H9 (cell line): ENCODE measurements at regions not wholly inside any gene's neighbourhood (a gene's known extent, or its start where the extent isn't known, plus 50 kb on each side); places are given as distances from the start of the nearest gene placed in this dataset.

Experiments used
- DNase-seq: peaks from one replicate; pipeline ENCODE4 v3.0.0-alpha.2; 2017
- H2AFZ ChIP-seq: one replicate; pipeline ENCODE4 v1.6.1; 2013; ENCODE audit warnings: mild to moderate bottlenecking, low read length, control low read depth, moderate library complexity
- H2AK5ac ChIP-seq: 2 replicates; pipeline ENCODE4 v1.6.1; 2013; ENCODE audit warnings: low read length, control low read depth, mixed read lengths; ENCODE audit not compliant: insufficient read length
- H2BK120ac ChIP-seq: one replicate; pipeline ENCODE4 v1.6.1; 2013; ENCODE audit warnings: low read depth, mild to moderate bottlenecking, low read length, control low read depth, inconsistent platforms; ENCODE audit not compliant: poor library complexity, severe bottlenecking
- H2BK12ac ChIP-seq: 2 replicates; pipeline ENCODE4 v1.6.1; 2013; ENCODE audit warnings: low read length, control low read depth, mixed read lengths, low read depth; ENCODE audit not compliant: insufficient read length
- H2BK15ac ChIP-seq: 2 replicates; pipeline ENCODE4 v1.6.1; 2013; ENCODE audit warnings: low read depth, low read length, control low read depth
- H2BK20ac ChIP-seq: one replicate; pipeline ENCODE4 v1.6.1; 2013; ENCODE audit warnings: low read depth, mild to moderate bottlenecking, low read length, control low read depth, inconsistent platforms; ENCODE audit not compliant: poor library complexity, severe bottlenecking
- H2BK5ac ChIP-seq: 2 replicates; pipeline ENCODE4 v1.6.1; 2013; ENCODE audit warnings: low read length, control low read depth, mixed read lengths; ENCODE audit not compliant: insufficient read length
- H3K14ac ChIP-seq: 2 replicates; pipeline ENCODE4 v1.6.1; 2013; ENCODE audit warnings: low read length, control low read depth; ENCODE audit not compliant: insufficient read depth
- H3K18ac ChIP-seq: 2 replicates; pipeline ENCODE4 v1.6.1; 2013; ENCODE audit warnings: low read depth, mild to moderate bottlenecking, mixed read lengths, low read length, control low read depth; ENCODE audit not compliant: insufficient read length
- H3K23ac ChIP-seq: 2 replicates; pipeline ENCODE4 v1.6.1; 2013; ENCODE audit warnings: low read length, control low read depth, mixed read lengths, low read depth; ENCODE audit not compliant: insufficient read length
- H3K23me2 ChIP-seq: 2 replicates; pipeline ENCODE4 v1.6.1; 2013; ENCODE audit warnings: low read depth, mild to moderate bottlenecking, mixed read lengths, low read length, control low read depth; ENCODE audit not compliant: insufficient read length, poor library complexity, severe bottlenecking
- H3K27ac ChIP-seq: 2 replicates; pipeline ENCODE4 v1.5.1; 2013; ENCODE audit warnings: low read length, control low read depth, mixed read lengths, low read depth; ENCODE audit not compliant: insufficient read length
- H3K27me3 ChIP-seq: 2 replicates; pipeline ENCODE4 v1.6.1; 2013; ENCODE audit warnings: low read length, control low read depth, inconsistent platforms; ENCODE audit not compliant: insufficient read depth
- H3K4ac ChIP-seq: 2 replicates; pipeline ENCODE4 v1.6.1; 2013; ENCODE audit warnings: low read depth, mild to moderate bottlenecking, control low read depth, inconsistent platforms, low read length, moderate library complexity
- H3K4me1 ChIP-seq: 2 replicates; pipeline ENCODE4 v1.6.1; 2013; ENCODE audit warnings: low read length, control low read depth, inconsistent platforms; ENCODE audit not compliant: insufficient read depth
- H3K4me2 ChIP-seq: 2 replicates; pipeline ENCODE4 v1.6.1; 2013; ENCODE audit warnings: low read length, control low read depth, mixed read lengths; ENCODE audit not compliant: insufficient read length, insufficient read depth
- H3K56ac ChIP-seq: 2 replicates; pipeline ENCODE4 v1.6.1; 2013; ENCODE audit warnings: low read depth, mild to moderate bottlenecking, mixed read lengths, low read length, control low read depth; ENCODE audit not compliant: insufficient read length
- H3K79me1 ChIP-seq: 2 replicates; pipeline ENCODE4 v1.6.1; 2013; ENCODE audit warnings: low read depth, mild to moderate bottlenecking, moderate library complexity, low read length, control low read depth, inconsistent platforms; ENCODE audit not compliant: insufficient read depth, poor library complexity, severe bottlenecking
- H3K79me2 ChIP-seq: 2 replicates; pipeline ENCODE4 v1.6.1; 2013; ENCODE audit warnings: low read length, control low read depth, inconsistent platforms; ENCODE audit not compliant: insufficient read depth
- H3K9ac ChIP-seq: 2 replicates; pipeline ENCODE4 v1.6.1; 2013; ENCODE audit warnings: low read length, control low read depth, mixed read lengths; ENCODE audit not compliant: insufficient read length; ENCODE audit errors: extremely low read depth
- H3K9me3 ChIP-seq: one replicate; pipeline ENCODE4 v1.6.1; 2013; ENCODE audit warnings: low read depth, low read length, inconsistent platforms; ENCODE audit not compliant: control insufficient read depth
- H3T11ph ChIP-seq: one replicate; pipeline ENCODE4 v1.6.1; 2013; ENCODE audit warnings: mild to moderate bottlenecking, low read length, control low read depth, inconsistent platforms
- H4K20me1 ChIP-seq: one replicate; pipeline ENCODE4 v1.6.1; 2013; ENCODE audit not compliant: control insufficient read depth, insufficient read length, insufficient read depth
- H4K5ac ChIP-seq: 2 replicates; pipeline ENCODE4 v1.6.1; 2013; ENCODE audit warnings: low read depth, mild to moderate bottlenecking, mixed read lengths, low read length, control low read depth; ENCODE audit not compliant: insufficient read length
- H4K8ac ChIP-seq: replicated peaks from 2 replicates; pipeline ENCODE4 v1.6.1; 2013; ENCODE audit warnings: low read length, control low read depth, mixed read lengths, low read depth; ENCODE audit not compliant: insufficient read length
- H4K91ac ChIP-seq: 2 replicates; pipeline ENCODE4 v1.6.1; 2013; ENCODE audit warnings: low read depth, mild to moderate bottlenecking, moderate library complexity, mixed read lengths, low read length, control low read depth; ENCODE audit not compliant: insufficient read length
- H3K27ac Mint-ChIP-seq, 3 experiments: 2 replicates in 2 of 3; 3 replicates in 1 of 3; pipeline ENCODE4 v1.8.0; 2020 to 2021; ENCODE audit warnings: mixed read lengths in 3 of 3, mild to moderate bottlenecking in 1 of 3, moderate library complexity in 1 of 3
- H3K27me3 Mint-ChIP-seq: 2 replicates; pipeline ENCODE4 v1.8.0; 2021; ENCODE audit warnings: low read depth, mild to moderate bottlenecking, moderate library complexity, mixed read lengths
- H3K36me3 Mint-ChIP-seq, 3 experiments: 2 replicates in 2 of 3; 3 replicates in 1 of 3; pipeline ENCODE4 v1.8.0; 2020 to 2021; ENCODE audit warnings: low read depth in 3 of 3, mixed read lengths in 3 of 3; ENCODE audit not compliant: insufficient read depth in 1 of 3
- H3K4me1 Mint-ChIP-seq, 2 experiments: 2 replicates each; pipeline ENCODE4 v1.8.0; 2020; ENCODE audit warnings: mixed read lengths in 2 of 2
- H3K4me3 Mint-ChIP-seq, 2 experiments: 2 replicates in 1 of 2; 3 replicates in 1 of 2; pipeline ENCODE4 v1.8.0; 2020 to 2021; ENCODE audit warnings: mild to moderate bottlenecking in 2 of 2, mixed read lengths in 2 of 2, moderate library complexity in 1 of 2
- H3K9me3 Mint-ChIP-seq, 2 experiments: 2 replicates in 1 of 2; 3 replicates in 1 of 2; pipeline ENCODE4 v1.8.0; 2020; ENCODE audit warnings: mild to moderate bottlenecking in 2 of 2, mixed read lengths in 2 of 2, moderate library complexity in 1 of 2
- CTCF ChIP-seq: fragments of 200-600 bp; sonication (generic); conservative IDR thresholded peaks from 3 replicates; pipeline ENCODE4 v1.8.0; 2021; ENCODE audit warnings: antibody characterized with exemption, mild to moderate bottlenecking
- WGBS: extraction: QIAGEN DNeasy Blood & Tissue Kit; methylation state at CpG from one replicate; pipeline ENCODE4 v1.1.7; 2013; ENCODE audit warnings: missing lambda C conversion rate, low lambda C conversion rate, mixed read lengths; ENCODE audit not compliant: insufficient read length; ENCODE audit errors: extremely low coverage; 5-methylcytosine and 5-hydroxymethylcytosine counted together

- Mint-ChIP-seq H3K36me3 (no peaks in the 10 kb centered on the region), H3K9me3 (no peaks in the 10 kb centered on the region), H3K27ac (no peak overlapping the region), H3K27me3 (peaks cover 10% of the 10 kb centered on the region), H3K4me1 (peaks cover 13 to 14% of the 10 kb centered on the region in 2 experiments), H3K4me3 (no peak overlapping the region)
- H3K79me2 ChIP-seq, result no peaks in the 10 kb centered on the region
- no peak overlapping the region for H3K14ac ChIP-seq
- no peak overlapping the region for H2BK12ac ChIP-seq
- no peak overlapping the region for H3K4me2 ChIP-seq
- no peaks in the 10 kb centered on the region; the same call in 1 of the 2 replicates for H3K4me1 ChIP-seq
- WGBS, result no CpG with 5 or more reads among the region's 11 CpGs
- H3K56ac ChIP-seq, result no peak overlapping the region
- no peak overlapping the region for H4K5ac ChIP-seq
- no peak overlapping the region for H3K18ac ChIP-seq
- H2BK20ac ChIP-seq, result no peak overlapping the region
- no peak overlapping the region for H4K8ac ChIP-seq
- H2BK120ac ChIP-seq, result no peak overlapping the region
- no peak overlapping the region for H3K23ac ChIP-seq
- H2AFZ ChIP-seq, result no peak overlapping the region
- H3K4ac ChIP-seq, result no peak overlapping the region
- H3K23me2 ChIP-seq, result no peaks in the 10 kb centered on the region
- H2AK5ac ChIP-seq, result no peak overlapping the region
- no peak overlapping the region for H2BK5ac ChIP-seq
- H4K20me1 ChIP-seq, result no peaks in the 10 kb centered on the region
- H2BK15ac ChIP-seq, result no peak overlapping the region
- no peak for DNase-seq
- TF ChIP-seq CTCF, result no peak
- no peaks in the 10 kb centered on the region for H3K27me3 ChIP-seq
- H3K27ac ChIP-seq, result no peak overlapping the region
- H3K9me3 ChIP-seq, result no peaks in the 10 kb centered on the region
- H3K9ac ChIP-seq, result no peak overlapping the region
- H4K91ac ChIP-seq, result no peak overlapping the region
- no peak overlapping the region for H3T11ph ChIP-seq
- no peaks in the 10 kb centered on the region for H3K79me1 ChIP-seq
These were observed 67.3 kb downstream of the RHOU start for GRCh38 chr1:228802386-228803220.
